ENCODE measurements at regions not wholly inside any gene's neighbourhood (a gene's known extent, or its start where the extent isn't known, plus 50 kb on each side); places are given as distances from the start of the nearest gene placed in this dataset.

- H3F3A ChIP-seq (ENCODE audit: insufficient read depth) = no peaks in the 10 kb centered on the region
- TF ChIP-seq CTCF (IDR thresholded peaks at IDR 0.05; ENCODE audit: insufficient read depth, low read length, poor library complexity, severe bottlenecking) (no peak), EZH2phosphoT487 (conservative IDR thresholded peaks at IDR 0.05; ENCODE audit: low read length) (no peak)
- no peaks in the 10 kb centered on the region for H3K9me3 ChIP-seq (ENCODE audit: insufficient read depth, low read length)
- no peak overlapping the region for H3K9ac ChIP-seq (ENCODE audit: low read length)
- H3K79me2 ChIP-seq (ENCODE audit: insufficient read depth, low read length) = no peaks in the 10 kb centered on the region
- H4K20me1 ChIP-seq (ENCODE audit: low read depth, low read length) = no peaks in the 10 kb centered on the region
- no peak overlapping the region for H3K4me3 ChIP-seq (ENCODE audit: insufficient read depth, low read length, poor library complexity, severe bottlenecking)
- no peak overlapping the region for H3K27ac ChIP-seq (ENCODE audit: low read depth, low read length)
- no peaks in the 10 kb centered on the region for H3K9me2 ChIP-seq (replicated peaks; ENCODE audit: insufficient read depth, low read length)
- no peak overlapping the region for H2AFZ ChIP-seq (ENCODE audit: low read depth, low read length, severe bottlenecking)
- H3K27me3 ChIP-seq (ENCODE audit: low read length) = no peaks in the 10 kb centered on the region
- H3K36me3 ChIP-seq (ENCODE audit: low read length) = no peaks in the 10 kb centered on the region
- H3K4me2 ChIP-seq (ENCODE audit: low read depth, low read length, poor library complexity, severe bottlenecking) = no peak overlapping the region
These were observed 185.2 kb upstream of the TAB2 start for GRCh38 chr6:149132336-149132735.

GRCh38 chr6:149134511-149134933 lies 183.0 kb upstream of the TAB2 start:
- Histone ChIP-seq H3K4me3 (ENCODE audit: insufficient read depth, low read length, poor library complexity, severe bottlenecking) (no peak overlapping the region), H3K9me2 (replicated peaks; ENCODE audit: insufficient read depth, low read length) (no peaks in the 10 kb centered on the region), H3K4me2 (ENCODE audit: low read depth, low read length, poor library complexity, severe bottlenecking) (no peak overlapping the region), H3K9ac (ENCODE audit: low read length) (no peak overlapping the region), H3K79me2 (ENCODE audit: insufficient read depth, low read length) (no peaks in the 10 kb centered on the region), H2AFZ (ENCODE audit: low read depth, low read length, severe bottlenecking) (no peak overlapping the region), H3K36me3 (ENCODE audit: low read length) (no peaks in the 10 kb centered on the region), H3F3A (ENCODE audit: insufficient read depth) (no peaks in the 10 kb centered on the region), H3K27me3 (ENCODE audit: low read length) (no peaks in the 10 kb centered on the region), H3K9me3 (ENCODE audit: insufficient read depth, low read length) (no peaks in the 10 kb centered on the region), H3K27ac (ENCODE audit: low read depth, low read length) (no peak overlapping the region), H4K20me1 (ENCODE audit: low read depth, low read length) (no peaks in the 10 kb centered on the region)
- TF ChIP-seq CTCF (IDR thresholded peaks at IDR 0.05; ENCODE audit: insufficient read depth, low read length, poor library complexity, severe bottlenecking) (no peak), EZH2phosphoT487 (conservative IDR thresholded peaks at IDR 0.05; ENCODE audit: low read length) (no peak)

- Histone ChIP-seq H3K9me3 (ENCODE audit: insufficient read depth, low read length) (no peaks in the 10 kb centered on the region), H3F3A (ENCODE audit: insufficient read depth) (no peaks in the 10 kb centered on the region), H3K79me2 (ENCODE audit: insufficient read depth, low read length) (no peaks in the 10 kb centered on the region), H3K27me3 (ENCODE audit: low read length) (no peaks in the 10 kb centered on the region), H3K4me2 (ENCODE audit: low read depth, low read length, poor library complexity, severe bottlenecking) (no peak overlapping the region), H3K9ac (ENCODE audit: low read length) (no peak overlapping the region), H3K36me3 (ENCODE audit: low read length) (no peaks in the 10 kb centered on the region), H4K20me1 (ENCODE audit: low read depth, low read length) (no peaks in the 10 kb centered on the region), H3K4me3 (ENCODE audit: insufficient read depth, low read length, poor library complexity, severe bottlenecking) (no peak overlapping the region), H2AFZ (ENCODE audit: low read depth, low read length, severe bottlenecking) (no peak overlapping the region), H3K9me2 (replicated peaks; ENCODE audit: insufficient read depth, low read length) (no peaks in the 10 kb centered on the region), H3K27ac (ENCODE audit: low read depth, low read length) (no peak overlapping the region)
- TF ChIP-seq EZH2phosphoT487 (conservative IDR thresholded peaks at IDR 0.05; ENCODE audit: low read length) = no peak
These were observed 181.7 kb upstream of the TAB2 start for GRCh38 chr6:149135809-149136208.

GRCh38 chr6:149136273-149136912 lies 181.1 kb upstream of the TAB2 start:
- Histone ChIP-seq H3K9me3 (ENCODE audit: insufficient read depth, low read length) (no peaks in the 10 kb centered on the region), H3K4me3 (ENCODE audit: insufficient read depth, low read length, poor library complexity, severe bottlenecking) (no peak overlapping the region), H3K9ac (ENCODE audit: low read length) (no peak overlapping the region), H3K79me2 (ENCODE audit: insufficient read depth, low read length) (no peaks in the 10 kb centered on the region), H3K4me2 (ENCODE audit: low read depth, low read length, poor library complexity, severe bottlenecking) (no peak overlapping the region), H3K27ac (ENCODE audit: low read depth, low read length) (no peak overlapping the region), H4K20me1 (ENCODE audit: low read depth, low read length) (no peaks in the 10 kb centered on the region), H3K27me3 (ENCODE audit: low read length) (no peaks in the 10 kb centered on the region), H3K9me2 (replicated peaks; ENCODE audit: insufficient read depth, low read length) (no peaks in the 10 kb centered on the region), H3K36me3 (ENCODE audit: low read length) (no peaks in the 10 kb centered on the region), H3F3A (ENCODE audit: insufficient read depth) (no peaks in the 10 kb centered on the region), H2AFZ (ENCODE audit: low read depth, low read length, severe bottlenecking) (no peak overlapping the region)
- TF ChIP-seq CTCF (IDR thresholded peaks at IDR 0.05; ENCODE audit: insufficient read depth, low read length, poor library complexity, severe bottlenecking) = no peak
- no peak for TF ChIP-seq EZH2phosphoT487 (conservative IDR thresholded peaks at IDR 0.05; ENCODE audit: low read length)

All from SU-DHL-6 (cell line).